ENCODE measurements at regions not wholly inside any gene's neighbourhood (a gene's known extent, or its start where the extent isn't known, plus 50 kb on each side); places are given as distances from the start of the nearest gene placed in this dataset.

- TF ChIP-seq CTCF (conservative IDR thresholded peaks at IDR 0.05) (no peak), EZH2 (IDR thresholded peaks at IDR 0.05; ENCODE audit: low read depth) (no peak)
Measured at GRCh38 chr10:36096576-36096975, 454.5 kb upstream of the FZD8 start.
